AG09319 (cell line): ENCODE measurements at regions not wholly inside any gene's neighbourhood (a gene's known extent, or its start where the extent isn't known, plus 50 kb on each side); places are given as distances from the start of the nearest gene placed in this dataset.

Experiments used
- DNase-seq: peaks from one replicate; pipeline ENCODE4 v3.0.0-alpha.2; 2010; ENCODE audit warnings: low read depth; ENCODE audit errors: extremely low read depth
- TF ChIP-seq, protein P1 (sequence below): IDR thresholded peaks from 2 replicates; pipeline ENCODE4 v1.5.1; 2011; ENCODE audit warnings: low read depth, mild to moderate bottlenecking, inconsistent platforms, low read length, moderate library complexity

DNA sequence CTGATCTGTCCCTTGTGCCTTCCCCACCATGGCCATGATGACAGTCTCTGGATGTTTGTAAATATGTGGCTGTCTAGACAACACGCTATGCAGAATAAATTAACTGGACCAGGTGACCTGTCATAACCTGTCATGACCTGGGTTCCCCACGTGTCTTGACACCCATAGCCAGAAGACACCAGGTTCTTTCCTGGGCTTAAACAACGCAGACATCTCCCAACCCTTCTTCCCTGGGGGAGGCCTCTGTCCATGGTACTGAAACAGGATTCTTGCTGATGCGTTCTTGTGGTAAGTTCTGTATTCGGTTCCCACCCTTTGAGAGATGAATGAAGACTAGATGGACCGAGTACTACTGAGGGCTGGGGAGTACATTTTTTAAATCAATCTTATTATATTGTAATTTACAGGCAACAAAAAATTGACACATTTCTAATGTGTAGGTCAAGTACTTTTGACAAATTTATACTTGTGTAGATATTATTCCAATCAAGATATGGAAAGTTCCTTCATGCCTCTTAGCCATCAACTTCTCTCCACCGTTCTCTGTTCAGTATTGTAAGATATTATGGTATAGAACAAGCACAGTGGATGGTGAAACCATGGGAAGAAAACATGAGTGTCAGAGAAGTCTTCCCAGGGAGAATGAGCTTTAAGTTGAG is 738.8 kb downstream of the PTPRU start:
- DNase-seq = peak; percentile 2
- TF ChIP-seq, protein P1, sequence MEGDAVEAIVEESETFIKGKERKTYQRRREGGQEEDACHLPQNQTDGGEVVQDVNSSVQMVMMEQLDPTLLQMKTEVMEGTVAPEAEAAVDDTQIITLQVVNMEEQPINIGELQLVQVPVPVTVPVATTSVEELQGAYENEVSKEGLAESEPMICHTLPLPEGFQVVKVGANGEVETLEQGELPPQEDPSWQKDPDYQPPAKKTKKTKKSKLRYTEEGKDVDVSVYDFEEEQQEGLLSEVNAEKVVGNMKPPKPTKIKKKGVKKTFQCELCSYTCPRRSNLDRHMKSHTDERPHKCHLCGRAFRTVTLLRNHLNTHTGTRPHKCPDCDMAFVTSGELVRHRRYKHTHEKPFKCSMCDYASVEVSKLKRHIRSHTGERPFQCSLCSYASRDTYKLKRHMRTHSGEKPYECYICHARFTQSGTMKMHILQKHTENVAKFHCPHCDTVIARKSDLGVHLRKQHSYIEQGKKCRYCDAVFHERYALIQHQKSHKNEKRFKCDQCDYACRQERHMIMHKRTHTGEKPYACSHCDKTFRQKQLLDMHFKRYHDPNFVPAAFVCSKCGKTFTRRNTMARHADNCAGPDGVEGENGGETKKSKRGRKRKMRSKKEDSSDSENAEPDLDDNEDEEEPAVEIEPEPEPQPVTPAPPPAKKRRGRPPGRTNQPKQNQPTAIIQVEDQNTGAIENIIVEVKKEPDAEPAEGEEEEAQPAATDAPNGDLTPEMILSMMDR = no peak

DNA sequence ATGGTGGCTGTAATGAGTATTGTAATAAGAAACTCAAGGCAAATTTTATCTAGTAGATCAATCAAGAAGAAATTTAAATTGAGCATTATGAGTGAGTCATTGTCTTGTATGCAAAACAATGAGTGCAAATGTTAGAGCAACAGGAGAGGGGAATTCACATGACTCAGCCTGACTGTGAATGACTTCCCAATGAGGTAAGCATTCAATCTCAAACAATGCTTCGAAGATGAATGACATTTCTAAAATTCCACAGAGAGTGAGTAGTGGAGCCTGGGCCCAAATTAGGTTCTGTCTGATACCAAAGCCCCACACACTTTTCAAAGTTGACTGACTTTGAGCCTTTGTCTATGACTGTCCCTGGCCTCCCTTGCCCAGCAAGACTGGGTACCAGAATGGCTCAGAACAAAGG is 738.0 kb downstream of the PTPRU start:
- TF ChIP-seq, protein P1 = no peak
- DNase-seq = peak; percentile 32

DNA sequence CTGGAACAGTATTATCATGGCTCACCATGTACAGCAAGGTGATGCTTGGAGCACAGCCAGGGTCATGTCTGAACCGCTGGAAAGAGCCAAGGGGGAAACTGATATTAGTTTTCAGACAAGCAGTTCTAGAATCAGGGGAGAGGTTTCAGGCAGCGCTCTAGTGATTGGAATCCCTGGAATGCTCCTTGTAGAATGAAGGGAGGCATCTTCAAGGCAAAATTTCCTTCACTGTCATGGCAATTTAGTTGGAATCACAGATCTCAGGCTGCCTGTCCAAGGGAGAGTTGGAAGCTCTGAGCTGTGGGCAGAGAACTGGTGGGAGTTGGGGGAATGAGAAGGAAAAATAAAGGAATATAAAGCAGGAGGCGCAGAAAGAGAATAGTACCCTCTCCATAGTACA is 737.1 kb downstream of the PTPRU start:
- DNase-seq = no peak
- TF ChIP-seq, protein P1 = no peak

DNA sequence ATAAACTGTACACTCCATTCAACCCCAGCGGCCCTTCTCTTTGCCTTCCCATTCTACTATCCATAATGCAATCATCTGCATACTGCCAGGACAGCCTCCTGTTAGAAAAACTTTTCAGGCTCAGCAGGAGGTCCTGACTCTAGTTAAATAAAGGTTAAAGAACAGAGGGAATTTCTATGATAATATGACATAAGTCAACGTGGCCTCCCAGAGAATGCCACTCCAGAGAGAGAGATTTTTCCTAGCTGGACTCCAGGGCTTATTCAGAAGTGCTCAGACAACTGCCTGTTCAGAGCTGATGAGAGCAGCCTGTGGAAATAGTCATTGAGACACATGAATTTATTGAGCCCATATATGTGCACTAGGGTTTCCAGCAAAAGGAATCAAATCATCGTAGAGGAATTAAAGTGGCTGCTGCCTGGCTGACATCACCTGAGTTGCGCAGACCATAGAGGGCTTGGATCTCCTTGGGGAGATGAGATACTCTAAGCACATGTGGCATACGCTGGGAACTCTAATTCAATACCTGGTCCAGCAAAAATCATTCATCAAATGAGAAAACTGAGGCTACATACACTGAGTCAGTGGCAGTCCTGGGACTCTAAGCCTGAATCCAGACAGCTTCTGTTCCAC is 736.2 kb downstream of the PTPRU start:
- TF ChIP-seq, protein P1 = no peak
- DNase-seq = no peak

DNA sequence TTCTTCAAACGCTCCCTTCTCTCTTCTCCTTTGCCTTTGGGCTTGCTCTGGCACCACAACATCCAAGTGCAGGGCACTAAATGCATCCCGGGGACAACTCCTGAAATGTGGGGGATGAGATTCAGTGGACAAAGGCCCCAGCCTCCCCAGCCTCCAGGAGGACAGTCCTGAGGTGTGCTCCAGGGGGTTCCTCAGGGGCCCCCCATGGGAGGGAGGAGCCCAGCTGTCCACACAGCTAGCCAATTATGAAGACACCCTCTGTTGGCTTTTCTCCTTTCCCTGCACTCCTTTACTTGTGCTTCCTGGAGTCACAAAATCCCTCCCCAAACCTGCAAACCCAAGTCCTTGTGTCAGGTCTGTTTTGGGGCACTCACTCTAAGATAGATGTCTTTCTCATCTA is 735.4 kb downstream of the PTPRU start:
- TF ChIP-seq, protein P1 = no peak
- no peak for DNase-seq

DNA sequence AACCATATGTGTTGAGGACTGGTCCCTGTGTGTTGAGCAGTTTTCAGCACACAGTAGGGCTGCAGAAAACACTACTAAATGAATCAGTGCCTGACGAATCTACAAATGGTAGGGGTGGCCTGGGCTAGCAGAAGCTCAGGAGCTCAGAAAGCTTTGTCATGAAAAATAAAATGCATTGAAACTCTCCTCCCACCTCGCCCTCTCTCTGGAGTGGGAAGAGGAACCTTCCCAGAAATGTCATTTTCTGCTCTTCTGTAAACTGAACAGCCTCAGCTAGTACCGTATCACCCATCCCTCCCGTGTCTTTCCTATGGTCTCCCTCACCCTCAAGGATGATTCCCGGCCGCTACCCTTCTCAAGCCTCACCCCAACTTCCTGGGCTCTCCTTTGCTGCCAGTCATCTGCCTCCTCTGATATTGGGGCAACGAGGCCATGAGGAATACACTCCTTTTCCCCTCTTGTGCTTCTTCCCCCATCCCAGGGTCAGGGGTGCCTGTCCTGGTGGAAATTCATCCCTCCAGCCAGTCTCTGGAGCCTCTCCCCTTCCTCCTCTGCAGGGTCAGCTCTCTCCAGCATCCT is 734.5 kb downstream of the PTPRU start:
- TF ChIP-seq, protein P1 = no peak
- DNase-seq = no peak

DNA sequence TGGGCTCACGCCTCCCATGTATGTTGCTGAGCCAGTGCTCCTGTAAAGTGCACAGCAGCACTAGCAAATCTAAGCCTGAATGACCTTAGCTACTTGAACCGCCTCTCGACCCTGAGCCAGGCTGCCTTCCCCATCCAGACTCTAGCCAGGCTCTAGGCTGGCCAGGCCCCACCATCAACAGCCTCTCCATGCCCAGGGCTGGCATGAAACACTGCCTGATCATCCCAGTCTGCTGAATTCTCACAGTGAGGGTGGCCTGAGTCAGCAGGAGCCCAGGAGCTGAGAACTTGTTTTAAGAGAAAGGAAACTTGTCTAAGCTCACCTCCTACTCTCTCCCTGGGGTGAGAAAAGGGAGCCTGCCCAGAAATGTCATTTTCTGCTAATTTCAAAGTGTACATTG is 733.3 kb downstream of the PTPRU start:
- TF ChIP-seq, protein P1 = no peak
- no peak for DNase-seq
